ENCODE measurements at regions not wholly inside any gene's neighbourhood (a gene's known extent, or its start where the extent isn't known, plus 50 kb on each side); places are given as distances from the start of the nearest gene placed in this dataset.

DNA sequence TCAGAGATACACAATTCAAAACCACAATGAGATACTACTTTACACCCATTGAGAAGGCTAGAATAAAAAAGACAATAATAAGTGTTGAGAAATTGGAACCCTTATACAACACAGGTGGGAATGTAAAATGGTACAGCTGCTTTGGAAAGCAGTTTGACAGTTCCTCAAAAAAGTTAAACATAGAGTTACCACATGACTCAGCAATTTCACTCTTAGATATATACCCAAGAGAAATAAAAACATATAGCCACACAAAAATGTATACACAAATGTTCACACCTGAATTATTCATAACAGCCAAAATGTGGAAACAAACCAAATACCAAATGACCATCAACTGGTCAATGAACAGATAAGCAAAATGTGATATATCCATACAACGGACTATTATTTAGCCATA is 161.1 kb upstream of the PLN start:
- intact Hi-C loops (cut with micrococcal nuclease; ENCODE audit: unreplicated experiment), result no loop called here
- no TSS peak for BruUV-seq (replicated peaks)

DNA sequence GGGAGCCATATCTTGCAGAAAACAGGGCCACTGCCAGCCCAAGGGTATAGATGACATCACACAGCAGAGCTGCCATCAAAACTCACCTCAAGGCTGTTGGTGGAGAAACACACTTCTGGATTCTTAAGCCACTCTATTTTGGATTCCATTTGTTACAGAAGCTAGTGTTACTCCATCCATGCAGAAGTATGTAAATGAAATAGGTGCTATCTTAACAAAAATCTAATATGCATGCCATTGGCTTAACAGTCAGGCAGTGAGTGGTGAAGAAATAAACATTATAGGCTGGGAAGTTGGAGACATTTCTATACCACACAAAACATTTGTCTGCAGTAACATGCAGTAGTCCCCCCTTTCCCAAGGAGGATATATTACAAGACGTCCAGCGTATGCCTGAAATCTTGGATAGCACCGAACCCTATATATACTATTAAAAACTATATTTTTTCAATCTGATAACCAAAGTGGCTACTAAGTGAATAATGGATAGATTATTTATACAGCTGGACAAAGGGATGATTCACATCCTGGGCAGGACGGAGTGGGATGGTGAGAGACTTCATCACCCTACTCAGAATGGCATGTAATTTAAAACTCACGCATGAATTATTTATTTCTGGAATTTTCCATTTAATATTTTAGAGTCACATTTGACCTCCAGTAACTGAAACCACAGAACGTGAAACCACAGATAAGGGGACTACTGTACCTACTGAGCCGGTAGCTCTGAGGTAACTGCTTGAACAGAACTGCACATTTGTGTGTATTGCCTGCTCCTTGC is 160.0 kb upstream of the PLN start:
- no peaks in the 10 kb centered on the region for H3K9me3 ChIP-seq (ENCODE audit: low read depth, low read length, poor library complexity, severe bottlenecking)
- ChIA-PET POLR2A (ENCODE audit: low non-redundant PET) (no interaction called here), CTCF (no interaction called here)
- TF ChIP-seq, protein P1, sequence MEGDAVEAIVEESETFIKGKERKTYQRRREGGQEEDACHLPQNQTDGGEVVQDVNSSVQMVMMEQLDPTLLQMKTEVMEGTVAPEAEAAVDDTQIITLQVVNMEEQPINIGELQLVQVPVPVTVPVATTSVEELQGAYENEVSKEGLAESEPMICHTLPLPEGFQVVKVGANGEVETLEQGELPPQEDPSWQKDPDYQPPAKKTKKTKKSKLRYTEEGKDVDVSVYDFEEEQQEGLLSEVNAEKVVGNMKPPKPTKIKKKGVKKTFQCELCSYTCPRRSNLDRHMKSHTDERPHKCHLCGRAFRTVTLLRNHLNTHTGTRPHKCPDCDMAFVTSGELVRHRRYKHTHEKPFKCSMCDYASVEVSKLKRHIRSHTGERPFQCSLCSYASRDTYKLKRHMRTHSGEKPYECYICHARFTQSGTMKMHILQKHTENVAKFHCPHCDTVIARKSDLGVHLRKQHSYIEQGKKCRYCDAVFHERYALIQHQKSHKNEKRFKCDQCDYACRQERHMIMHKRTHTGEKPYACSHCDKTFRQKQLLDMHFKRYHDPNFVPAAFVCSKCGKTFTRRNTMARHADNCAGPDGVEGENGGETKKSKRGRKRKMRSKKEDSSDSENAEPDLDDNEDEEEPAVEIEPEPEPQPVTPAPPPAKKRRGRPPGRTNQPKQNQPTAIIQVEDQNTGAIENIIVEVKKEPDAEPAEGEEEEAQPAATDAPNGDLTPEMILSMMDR (conservative IDR thresholded peaks at IDR 0.05; ENCODE audit: low read depth, low read length), result no peak
- no peak for TF ChIP-seq EZH2 (IDR thresholded peaks at IDR 0.05; ENCODE audit: borderline replicate concordance, low read depth, low read length, poor library complexity, severe bottlenecking)
- H3K4me3 ChIP-seq (ENCODE audit: low read depth, low read length, poor library complexity, severe bottlenecking), result no peak overlapping the region
- H3K27me3 ChIP-seq (replicated peaks; ENCODE audit: insufficient read depth, low read depth, low read length, poor library complexity), result no peaks in the 10 kb centered on the region
- no TSS peak for BruUV-seq (replicated peaks)
- H3K36me3 ChIP-seq (ENCODE audit: insufficient read depth, low read length, poor library complexity, severe bottlenecking), result no peaks in the 10 kb centered on the region
- DNase-seq (ENCODE audit: low spot score), result peak; percentile 7
- intact Hi-C loops (cut with micrococcal nuclease; ENCODE audit: unreplicated experiment), result no loop called here
- no peaks in the 10 kb centered on the region for H3K4me1 ChIP-seq (ENCODE audit: insufficient read depth, low read length, poor library complexity, severe bottlenecking)
- H3K27ac ChIP-seq (ENCODE audit: low read depth, low read length, poor library complexity, severe bottlenecking), result no peak overlapping the region

More for the DNA sequence above, 161.1 kb upstream of the PLN start:
- POLR2A ChIA-PET (ENCODE audit: low non-redundant PET), result no interaction called here
- no peaks in the 10 kb centered on the region for H3K27me3 ChIP-seq (replicated peaks; ENCODE audit: insufficient read depth, low read depth, low read length, poor library complexity)
- no peak for DNase-seq (ENCODE audit: low spot score)
- H3K36me3 ChIP-seq (ENCODE audit: insufficient read depth, low read length, poor library complexity, severe bottlenecking), result no peaks in the 10 kb centered on the region
- TF ChIP-seq, protein P1 (conservative IDR thresholded peaks at IDR 0.05; ENCODE audit: low read depth, low read length), result no peak
- no peak for TF ChIP-seq EZH2 (IDR thresholded peaks at IDR 0.05; ENCODE audit: borderline replicate concordance, low read depth, low read length, poor library complexity, severe bottlenecking)
- no peaks in the 10 kb centered on the region for H3K9me3 ChIP-seq (ENCODE audit: low read depth, low read length, poor library complexity, severe bottlenecking)
- no peak overlapping the region for H3K27ac ChIP-seq (ENCODE audit: low read depth, low read length, poor library complexity, severe bottlenecking)
- H3K4me1 ChIP-seq (ENCODE audit: insufficient read depth, low read length, poor library complexity, severe bottlenecking), result no peaks in the 10 kb centered on the region
- CTCF ChIA-PET, result no interaction called here
- H3K4me3 ChIP-seq (ENCODE audit: low read depth, low read length, poor library complexity, severe bottlenecking), result no peak overlapping the region

DNA sequence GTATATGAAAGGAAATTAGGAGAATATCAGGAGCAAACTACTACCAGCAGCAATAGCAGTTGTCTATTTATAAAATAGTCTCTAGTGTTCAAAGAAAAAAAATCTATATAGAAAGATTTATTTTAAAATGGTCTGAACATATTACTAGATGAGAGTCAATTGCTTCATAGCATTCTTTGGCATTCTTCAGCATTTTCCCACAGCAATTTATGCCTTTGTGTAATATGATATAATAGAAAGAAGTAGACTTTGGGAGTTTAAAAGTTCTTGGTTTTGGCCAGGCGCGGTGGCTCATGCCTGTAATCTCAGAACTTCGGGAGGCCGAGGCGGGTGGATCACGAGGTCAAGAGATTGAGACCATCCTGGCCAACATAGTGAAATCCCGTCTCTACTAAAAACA is 157.0 kb upstream of the PLN start:
- no TSS peak for BruUV-seq (replicated peaks)
- H3K4me3 ChIP-seq (ENCODE audit: low read depth, low read length, poor library complexity, severe bottlenecking), result no peak overlapping the region
- H3K36me3 ChIP-seq (ENCODE audit: insufficient read depth, low read length, poor library complexity, severe bottlenecking), result no peaks in the 10 kb centered on the region
- no peaks in the 10 kb centered on the region for H3K4me1 ChIP-seq (ENCODE audit: insufficient read depth, low read length, poor library complexity, severe bottlenecking)
- no peak overlapping the region for H3K27ac ChIP-seq (ENCODE audit: low read depth, low read length, poor library complexity, severe bottlenecking)
- POLR2A ChIA-PET (ENCODE audit: low non-redundant PET), result no interaction called here
- H3K27me3 ChIP-seq (replicated peaks; ENCODE audit: insufficient read depth, low read depth, low read length, poor library complexity), result no peaks in the 10 kb centered on the region
- CTCF ChIA-PET, result no interaction called here
- TF ChIP-seq, protein P1 (conservative IDR thresholded peaks at IDR 0.05; ENCODE audit: low read depth, low read length), result no peak
- no peak for TF ChIP-seq EZH2 (IDR thresholded peaks at IDR 0.05; ENCODE audit: borderline replicate concordance, low read depth, low read length, poor library complexity, severe bottlenecking)
- no peak for DNase-seq (ENCODE audit: low spot score)
- intact Hi-C loops (cut with micrococcal nuclease; ENCODE audit: unreplicated experiment), result no loop called here
- no peaks in the 10 kb centered on the region for H3K9me3 ChIP-seq (ENCODE audit: low read depth, low read length, poor library complexity, severe bottlenecking)

Measured in A673 (cell line).